NCI-H1694 treated with DMSO at 0.1 percent for 48 hours (cell line): ENCODE measurements at regions not wholly inside any gene's neighbourhood (a gene's known extent, or its start where the extent isn't known, plus 50 kb on each side); places are given as distances from the start of the nearest gene placed in this dataset.
"Not testable (repeated sequence)": the region's sequence is repeated elsewhere in the genome, so short reads cannot be mapped to it uniquely, and the experiment has no call there.

Experiments
- DNase-seq: peaks from one replicate; lab custom pipeline; 2025; lab: John Stamatoyannopoulos, UW

DNA sequence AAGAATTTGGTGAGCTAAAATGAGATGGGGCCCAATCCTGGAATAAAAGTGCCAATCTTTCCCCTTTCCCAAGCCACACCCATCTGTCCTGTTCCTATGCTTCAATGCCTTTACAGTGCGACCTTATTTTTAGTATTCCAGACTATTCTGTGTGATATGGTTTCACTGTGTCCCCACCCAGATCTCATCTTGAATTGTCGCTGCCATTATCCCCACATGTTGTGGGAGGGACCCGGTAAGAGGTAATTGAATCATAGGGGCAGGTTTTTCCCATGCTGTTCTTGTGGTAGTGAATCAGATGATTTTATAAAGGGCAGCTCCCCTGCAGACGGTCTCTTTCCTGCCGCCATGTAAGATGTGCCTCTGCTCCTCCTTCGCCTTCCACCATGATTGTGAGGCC is 129.3 kb upstream of the KIF26B start:
- DNase-seq = no peak

GRCh38 chr1:245023222-245023621 is 131.6 kb upstream of the KIF26B start:
- DNase-seq = no peak

- no peak for DNase-seq
Measured at GRCh38 chr1:245019910-245020486, 134.8 kb upstream of the KIF26B start.

- DNase-seq = no peak
Measured at GRCh38 chr1:245016700-245017099, 138.1 kb upstream of the KIF26B start.

- DNase-seq = no peak
Measured at GRCh38 chr1:245015031-245015430, 139.8 kb upstream of the KIF26B start.

DNA sequence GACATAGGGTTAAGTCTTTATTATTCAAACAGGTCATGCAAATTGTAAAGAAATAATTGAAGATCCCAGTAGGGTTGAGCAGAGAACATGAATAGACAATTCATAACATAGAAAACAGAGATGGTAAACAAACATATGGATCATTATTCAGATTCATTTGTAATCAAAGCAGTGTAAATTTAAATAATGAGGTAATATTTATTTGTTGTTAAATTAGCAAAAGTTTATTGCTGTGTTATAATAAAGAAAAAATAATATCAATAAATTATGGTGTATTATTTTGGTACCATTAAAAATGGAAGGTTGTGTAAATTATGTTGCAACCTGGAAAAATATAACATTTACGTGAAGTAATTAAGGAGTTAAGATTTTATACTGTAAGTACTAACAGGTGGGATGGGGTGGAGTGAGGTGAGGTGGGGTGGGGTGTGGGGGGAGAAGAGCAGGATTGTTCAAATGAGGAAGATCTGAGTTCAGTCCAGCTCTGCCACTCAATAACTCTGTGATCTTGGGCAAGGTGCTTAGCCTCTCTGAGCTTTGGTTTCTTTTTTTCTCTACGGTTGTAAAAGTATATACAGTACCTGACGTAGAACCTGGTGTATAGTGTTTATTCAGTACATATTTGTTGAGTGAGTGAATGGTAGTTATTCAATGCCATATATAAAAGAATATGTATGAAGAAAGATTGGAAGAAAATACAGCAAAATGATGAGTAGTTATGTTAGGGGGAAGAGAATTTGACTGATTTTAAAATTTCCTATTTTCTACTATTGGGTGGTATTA is 140.3 kb upstream of the KIF26B start:
- DNase-seq = no peak

DNA sequence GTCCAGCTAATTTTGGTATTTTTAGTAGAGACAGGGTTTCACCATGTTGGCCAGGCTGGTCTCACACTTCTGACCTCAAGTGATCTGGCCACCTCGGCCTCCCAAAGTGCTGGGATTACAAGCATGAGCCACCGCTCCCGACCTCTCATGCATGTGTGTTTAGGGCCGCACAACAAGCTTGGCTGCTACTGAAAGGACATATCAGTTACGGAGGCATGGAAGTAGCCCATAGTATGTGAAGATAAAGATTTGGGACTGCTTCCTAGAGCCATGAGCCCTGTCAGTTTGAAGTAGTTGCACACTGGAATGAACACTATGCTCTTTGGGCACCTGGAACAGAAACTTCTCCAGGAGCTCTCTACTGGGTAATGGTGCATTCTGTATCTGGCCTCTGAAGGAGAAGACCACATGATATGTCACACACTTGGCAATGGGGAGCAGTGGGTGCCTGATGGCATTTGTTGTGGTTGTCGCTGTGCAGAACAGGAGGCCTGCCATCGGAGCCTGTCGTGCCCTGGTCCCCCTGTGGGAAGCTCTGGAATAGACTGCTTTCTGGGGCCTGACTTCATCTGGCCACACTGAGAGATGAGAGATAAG is 144.7 kb upstream of the KIF26B start:
- DNase-seq = no peak

DNA sequence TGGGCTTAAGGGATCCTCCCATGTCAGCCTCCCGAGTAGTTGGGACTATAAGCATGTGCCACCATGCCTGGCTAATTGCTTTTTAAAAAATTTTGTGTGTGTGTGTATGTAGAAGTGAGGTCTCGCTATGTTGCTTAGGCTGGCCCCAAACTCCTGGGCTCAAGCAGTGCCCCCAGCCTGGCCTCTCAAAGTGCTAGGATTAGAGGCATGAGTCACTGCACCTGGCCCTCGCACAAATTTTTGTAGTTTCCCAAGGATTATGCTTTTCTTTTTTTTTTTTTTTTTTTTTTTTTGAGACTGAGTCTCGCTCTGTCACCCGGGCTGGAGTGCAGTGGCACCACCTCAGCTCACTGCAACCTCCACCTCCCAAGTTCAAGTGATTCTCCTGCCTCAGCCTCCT is 144.4 kb upstream of the HNRNPU start:
- DNase-seq = no peak

DNA sequence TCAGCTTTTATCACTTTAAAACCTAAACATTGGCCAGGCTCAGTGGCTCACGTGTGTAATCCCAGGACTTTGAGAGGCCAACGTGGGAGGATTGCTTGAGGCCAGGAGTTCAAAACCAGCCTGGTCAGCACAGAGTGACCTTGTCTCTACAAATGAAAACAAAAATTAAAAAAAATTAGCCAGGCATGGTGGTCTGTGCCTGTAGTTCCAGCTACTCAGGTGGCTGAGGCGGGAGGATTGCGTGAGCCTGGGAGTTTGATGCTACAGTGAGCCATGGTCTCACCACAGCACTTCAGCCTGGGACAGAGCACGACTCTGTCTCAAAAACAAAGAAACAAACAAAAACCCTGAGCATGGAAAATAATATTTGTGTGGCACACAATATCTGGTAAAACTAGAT is 143.5 kb upstream of the HNRNPU start:
- DNase-seq = no peak

DNA sequence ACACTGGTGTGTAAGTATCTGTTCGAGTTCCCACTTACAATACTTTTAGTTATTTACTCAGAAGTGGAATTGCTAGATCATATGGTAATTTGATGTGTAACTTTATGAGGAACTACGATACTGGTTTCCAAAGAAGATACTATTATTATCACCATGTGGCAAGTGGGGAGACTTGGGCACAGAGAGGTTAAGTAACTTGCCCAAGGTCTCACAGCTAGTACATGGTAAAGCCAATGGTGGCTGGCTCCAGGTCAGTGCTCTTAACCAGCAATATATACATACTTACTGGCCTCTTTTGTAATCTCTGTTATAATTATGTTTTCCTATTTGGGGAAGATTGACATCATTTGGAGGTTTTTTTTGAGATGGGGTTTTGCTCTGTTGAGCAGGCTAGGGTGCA is 138.9 kb upstream of the HNRNPU start:
- no peak for DNase-seq

DNA sequence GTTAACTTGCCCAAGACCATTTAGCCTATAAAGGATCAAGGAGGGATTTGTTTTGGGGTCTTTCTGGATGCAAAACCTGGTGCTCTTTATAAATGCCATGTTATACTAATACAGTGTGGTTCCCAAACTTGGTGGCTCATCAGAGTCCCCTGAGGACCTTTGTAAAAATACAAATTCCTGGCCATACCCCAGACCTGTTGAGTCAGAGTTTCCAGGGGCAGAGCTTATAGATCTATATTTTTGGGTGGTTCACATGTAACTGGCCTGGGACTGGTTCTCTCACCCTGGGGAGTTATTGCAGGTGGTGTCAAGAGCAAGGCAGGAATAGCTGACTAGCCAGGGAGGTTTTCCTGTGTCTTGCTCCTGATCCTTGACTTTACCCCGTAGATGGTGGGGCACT is 136.9 kb upstream of the HNRNPU start:
- no peak for DNase-seq

DNA sequence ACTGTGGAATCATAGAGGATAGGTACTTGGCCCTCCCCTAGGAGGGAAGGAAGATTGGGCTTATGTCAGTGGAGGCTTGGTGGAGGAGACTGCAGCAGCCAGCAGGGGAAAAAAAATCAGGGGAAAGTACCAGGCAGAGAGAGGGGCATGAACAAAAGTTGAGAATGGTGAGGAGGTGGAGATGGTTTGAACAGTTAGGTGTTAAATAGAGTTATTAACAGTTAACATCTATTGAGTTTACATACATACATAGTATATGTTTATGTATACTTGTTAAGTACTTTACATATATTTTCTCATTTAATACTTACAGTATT is 136.5 kb upstream of the HNRNPU start:
- no peak for DNase-seq

- not testable (repeated sequence) for DNase-seq
Measured at GRCh38 chr1:244999644-245000043, 135.3 kb upstream of the HNRNPU start.

- DNase-seq = no peak
Measured at GRCh38 chr1:244998717-244999346, 134.5 kb upstream of the HNRNPU start.

- no peak for DNase-seq
Measured at GRCh38 chr1:244995602-244996400, 131.5 kb upstream of the HNRNPU start.

DNA sequence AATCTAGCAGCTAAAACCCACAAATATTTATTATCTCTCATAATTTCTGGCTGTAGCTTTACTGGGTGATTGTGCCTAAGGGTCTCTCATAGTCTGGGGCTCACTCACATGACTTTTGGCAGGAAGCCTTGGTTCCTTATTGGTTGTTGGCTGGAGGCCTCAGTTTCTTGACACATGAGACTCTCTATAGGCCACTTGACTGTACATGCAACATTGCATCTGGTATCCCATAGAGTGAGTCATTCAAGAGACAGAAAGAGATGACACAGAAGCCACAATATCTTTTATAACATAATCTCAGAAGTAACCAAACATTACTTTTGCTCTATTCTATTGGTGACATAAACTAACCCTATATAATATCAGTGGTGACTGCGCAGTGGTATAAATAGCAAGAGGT is 128.5 kb upstream of the HNRNPU start:
- no peak for DNase-seq

DNA sequence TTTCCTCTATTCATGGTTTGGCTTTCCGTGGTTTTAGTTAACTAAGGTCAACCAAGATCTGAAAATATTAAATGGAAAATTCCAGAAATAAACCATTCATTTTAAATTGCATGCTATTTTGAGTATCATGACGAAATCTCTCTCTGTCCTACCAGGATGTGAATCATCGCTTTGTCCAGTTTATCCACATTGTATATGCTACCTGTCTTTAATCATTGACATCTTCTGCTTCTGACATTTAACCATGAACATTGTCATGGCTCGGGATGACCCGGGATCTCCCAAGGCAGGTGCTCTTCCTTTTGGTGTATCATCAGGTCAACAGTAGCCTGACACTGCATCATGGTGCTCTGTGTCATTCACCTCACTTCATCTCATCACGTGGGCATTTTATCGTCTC is 125.5 kb upstream of the HNRNPU start:
- DNase-seq = no peak

DNA sequence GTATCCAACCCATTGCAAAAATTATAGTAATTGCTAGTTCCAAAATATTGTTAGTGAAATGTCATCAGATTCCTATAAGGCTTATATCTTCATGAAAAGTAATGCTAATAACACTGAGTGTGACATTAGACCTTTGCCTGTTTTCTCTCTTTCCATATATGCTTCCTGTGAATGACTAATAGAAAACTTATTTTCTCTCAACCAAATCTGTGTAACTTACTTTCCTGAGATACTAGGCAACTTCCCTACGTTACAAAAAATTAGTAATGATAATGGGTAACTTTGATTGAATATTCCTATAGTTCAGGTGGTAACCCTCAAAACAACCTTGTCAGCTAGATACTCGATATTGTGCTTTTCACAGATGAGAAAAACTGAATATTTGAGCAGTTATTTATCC is 124.2 kb upstream of the HNRNPU start:
- DNase-seq = no peak

GRCh38 chr1:244980605-244981004 is 116.3 kb upstream of the HNRNPU start:
- DNase-seq = no peak

GRCh38 chr1:244974550-244974949 is 110.2 kb upstream of the HNRNPU start:
- DNase-seq = no peak

DNA sequence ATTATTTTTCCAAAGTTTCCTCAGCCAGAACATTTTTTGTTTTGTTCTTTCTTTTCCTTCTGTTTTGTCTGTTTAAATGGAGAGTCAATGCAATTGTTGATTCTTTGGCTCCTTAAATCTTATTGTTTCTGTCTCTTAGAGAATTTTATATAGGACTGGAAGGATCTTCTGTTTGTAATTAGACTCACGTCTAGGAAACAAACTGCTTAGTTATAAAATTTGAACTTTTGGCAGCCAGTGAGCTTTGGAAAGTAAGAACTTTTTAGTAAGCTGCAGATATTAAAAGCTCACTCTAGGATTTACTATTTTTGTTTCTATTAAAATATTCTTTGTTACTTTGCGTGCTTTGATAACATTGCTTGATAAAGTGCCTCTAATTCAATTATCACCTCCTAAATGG is 109.8 kb upstream of the HNRNPU start:
- no peak for DNase-seq

DNA sequence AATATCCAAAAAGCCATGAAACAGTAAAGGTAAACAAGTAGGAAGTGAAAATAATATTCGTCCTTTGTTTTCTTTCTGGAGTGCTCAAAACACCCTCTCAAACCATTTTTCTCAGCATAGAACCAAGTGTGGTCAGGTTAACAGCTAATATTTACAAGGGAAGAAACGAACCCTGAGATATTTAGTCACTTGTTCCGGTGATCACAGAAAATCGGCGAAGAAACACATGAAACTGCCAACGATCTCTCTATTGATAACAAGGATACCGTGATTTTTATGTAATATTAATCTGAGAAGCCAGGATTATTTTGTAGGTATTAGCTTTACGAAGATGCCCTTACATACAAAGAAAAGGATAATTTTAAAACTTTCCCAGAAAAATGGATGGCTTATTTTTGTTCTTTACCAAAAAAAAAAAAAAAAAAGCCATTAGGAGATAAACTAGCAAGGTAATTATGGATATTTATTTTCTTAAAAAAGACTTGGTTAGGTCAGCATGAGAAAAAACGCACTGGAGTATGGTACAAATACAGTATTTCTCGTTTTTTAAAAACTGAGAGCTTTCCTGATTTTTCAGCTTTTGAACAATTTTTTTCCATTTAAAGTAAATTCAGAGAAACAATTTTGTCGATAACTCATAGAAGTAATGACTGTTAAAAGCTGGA is 107.3 kb upstream of the HNRNPU start:
- no peak for DNase-seq
